NCI-H1417 treated with DMSO at 0.1 percent for 48 hours (cell line): ENCODE measurements at regions not wholly inside any gene's neighbourhood (a gene's known extent, or its start where the extent isn't known, plus 50 kb on each side); places are given as distances from the start of the nearest gene placed in this dataset.

Experiments used
- DNase-seq: peaks from one replicate; lab custom pipeline; 2025; lab: John Stamatoyannopoulos, UW

DNA sequence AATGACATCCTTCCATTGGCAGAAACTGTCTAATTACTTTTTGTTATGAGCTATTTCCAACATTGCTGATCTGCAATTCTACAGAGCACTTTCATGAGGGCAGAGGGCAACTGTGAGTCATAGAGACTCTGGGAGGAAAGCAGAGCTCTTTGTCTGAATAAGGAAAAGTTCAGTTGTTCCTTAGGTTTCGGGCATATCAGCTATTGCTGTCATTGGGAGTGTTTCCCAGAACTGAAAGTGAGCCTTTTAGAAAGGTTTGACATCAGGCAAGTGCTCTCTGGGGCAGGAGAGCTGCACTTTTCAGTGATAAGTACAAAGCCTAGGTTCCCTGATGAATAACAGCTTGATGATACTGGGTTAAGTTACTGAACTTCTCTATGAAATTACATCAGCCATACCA is 119.2 kb upstream of the EDNRA start:
- no peak for DNase-seq

DNA sequence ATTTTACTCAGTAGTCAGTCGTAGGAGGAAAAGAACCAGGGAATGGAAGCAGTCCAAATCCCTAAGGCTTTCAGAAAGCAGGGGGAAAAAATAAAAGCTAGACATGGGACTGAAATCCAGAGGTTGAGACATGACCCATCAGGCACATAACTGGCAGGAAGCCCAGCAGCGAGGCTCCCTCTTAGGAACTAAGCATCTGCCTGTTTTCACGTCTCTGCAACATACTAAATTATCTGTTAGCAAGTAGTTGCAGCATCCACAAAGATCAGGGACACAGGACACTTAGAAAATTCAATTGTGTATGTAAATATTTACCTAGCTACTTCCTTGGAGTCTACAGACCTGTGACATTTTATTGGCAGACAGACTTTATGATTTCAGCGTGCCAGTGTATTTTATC is 118.0 kb upstream of the EDNRA start:
- no peak for DNase-seq

- no peak for DNase-seq
Observed at GRCh38 chr4:147363514-147363913, 117.4 kb upstream of the EDNRA start.

DNA sequence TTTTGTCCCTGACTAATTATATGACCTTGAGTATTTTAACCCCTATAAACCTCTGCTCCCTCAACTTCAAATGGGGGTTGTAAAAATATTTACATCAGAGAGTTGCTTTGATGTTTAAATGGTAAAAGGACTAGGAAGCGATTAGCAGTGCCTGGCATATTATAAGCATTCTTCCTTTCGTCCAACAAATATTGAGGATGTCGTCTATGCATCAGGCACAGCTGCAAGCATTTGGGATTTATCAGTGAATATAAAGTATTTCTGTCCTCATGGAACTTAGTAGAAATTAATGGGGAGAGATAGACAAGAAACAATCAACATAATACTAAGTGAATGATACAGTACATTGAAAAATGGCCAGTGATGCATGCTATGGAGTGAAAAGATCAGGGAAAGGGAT is 115.5 kb upstream of the EDNRA start:
- no peak for DNase-seq

GRCh38 chr4:147366164-147366563 is 114.7 kb upstream of the EDNRA start:
- DNase-seq: no peak

GRCh38 chr4:147367891-147368290 is 113.0 kb upstream of the EDNRA start:
- no peak for DNase-seq

DNA sequence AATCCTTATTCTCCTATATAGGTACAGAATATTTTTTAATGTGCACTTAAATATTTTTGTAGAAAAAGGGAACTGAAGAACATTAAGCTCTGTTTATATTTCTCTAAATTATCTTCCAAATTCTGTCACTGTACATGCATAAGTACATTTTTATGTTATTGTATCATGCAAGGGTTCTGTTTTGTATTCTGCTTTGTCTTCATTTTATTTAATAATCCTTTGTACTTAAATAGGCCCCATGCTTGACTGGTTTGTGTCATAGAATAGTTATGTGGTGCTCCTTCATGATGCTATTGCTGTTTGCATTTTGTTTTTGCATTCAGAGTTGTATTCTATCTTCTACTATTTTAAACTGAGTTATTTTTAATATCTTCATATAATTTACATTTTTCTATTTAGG is 111.9 kb upstream of the EDNRA start:
- DNase-seq: no peak

- no peak for DNase-seq
Observed at GRCh38 chr4:147370473-147370872, 110.4 kb upstream of the EDNRA start.

- no peak for DNase-seq
Observed at GRCh38 chr4:147370881-147371280, 110.0 kb upstream of the EDNRA start.

DNA sequence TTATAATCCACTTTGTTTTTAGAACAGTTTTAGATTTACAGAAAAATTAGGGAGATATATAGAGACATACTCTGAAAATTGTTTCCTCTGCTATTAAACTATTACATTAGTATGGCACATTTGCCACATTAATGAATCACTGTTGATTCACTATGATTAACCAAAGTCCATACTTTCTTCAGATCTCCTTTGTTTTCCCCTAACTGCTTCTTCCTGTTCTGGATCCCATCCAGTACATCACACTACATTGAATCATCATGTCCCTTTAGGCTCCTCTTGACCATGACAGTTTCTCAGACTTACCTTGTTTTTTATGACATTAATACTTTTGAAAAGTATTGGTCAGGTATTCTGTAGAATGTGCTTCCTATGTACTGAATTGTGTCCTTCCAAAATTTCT is 109.2 kb upstream of the EDNRA start:
- DNase-seq: no peak

DNA sequence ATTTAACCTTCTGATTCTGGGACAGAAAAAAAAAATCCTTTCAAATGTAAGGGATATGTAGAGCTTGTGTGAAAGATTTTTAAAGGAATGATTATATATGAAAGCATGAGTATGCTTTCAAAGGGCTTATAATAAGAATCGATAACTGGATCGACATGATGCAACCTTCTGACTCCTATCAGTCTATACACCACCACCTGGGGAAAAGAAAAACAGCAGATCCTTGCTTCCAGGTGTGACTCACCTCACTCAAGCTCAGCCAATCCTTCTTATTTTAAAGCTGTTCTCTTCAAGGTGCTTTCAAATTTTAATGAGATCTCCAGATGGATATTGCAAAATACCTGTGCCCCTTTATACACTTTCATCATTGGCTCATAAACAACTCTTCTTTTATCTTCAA is 102.1 kb upstream of the EDNRA start:
- DNase-seq: no peak

DNA sequence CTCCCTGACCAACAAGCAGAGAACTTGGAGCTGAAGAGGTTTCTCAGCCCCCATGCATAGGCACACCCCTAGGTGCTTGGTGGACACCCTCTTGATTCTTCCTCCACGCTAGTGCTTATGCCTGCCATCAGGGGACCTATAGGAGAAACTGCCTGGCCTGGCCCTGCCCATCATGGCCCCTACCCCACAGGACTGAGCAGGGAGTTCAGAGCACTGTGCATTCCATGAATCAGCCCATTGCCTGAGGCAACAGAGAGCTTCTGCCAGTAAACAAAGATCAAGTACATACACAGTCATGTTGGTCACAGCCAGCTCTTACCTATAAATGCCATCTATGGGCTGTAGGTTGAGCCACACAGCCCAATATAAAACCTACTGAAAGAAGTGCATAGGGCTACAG is 99.1 kb upstream of the EDNRA start:
- no peak for DNase-seq

GRCh38 chr4:147388018-147388417 is 92.9 kb upstream of the EDNRA start:
- no peak for DNase-seq

DNA sequence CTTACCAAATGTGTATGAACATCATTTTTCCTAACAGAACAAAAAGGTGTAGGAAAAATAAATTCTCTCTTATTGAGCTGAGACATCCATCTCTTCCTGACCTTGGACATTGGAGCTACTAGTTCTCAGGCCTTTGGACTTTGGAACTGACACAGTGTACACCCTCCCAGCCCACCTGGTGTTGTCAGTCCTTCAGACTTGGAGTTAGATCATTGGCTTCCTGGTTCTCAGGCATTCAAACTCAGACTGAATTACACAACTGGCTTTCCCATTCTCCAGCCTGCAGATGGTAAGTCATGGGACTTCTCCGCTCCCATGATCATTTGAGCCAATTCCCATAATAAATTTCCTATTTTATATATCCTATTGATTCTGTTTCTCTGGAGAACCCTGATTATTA is 84.8 kb upstream of the EDNRA start:
- no peak for DNase-seq

GRCh38 chr4:147398556-147398955 is 82.3 kb upstream of the EDNRA start:
- no peak for DNase-seq

DNA sequence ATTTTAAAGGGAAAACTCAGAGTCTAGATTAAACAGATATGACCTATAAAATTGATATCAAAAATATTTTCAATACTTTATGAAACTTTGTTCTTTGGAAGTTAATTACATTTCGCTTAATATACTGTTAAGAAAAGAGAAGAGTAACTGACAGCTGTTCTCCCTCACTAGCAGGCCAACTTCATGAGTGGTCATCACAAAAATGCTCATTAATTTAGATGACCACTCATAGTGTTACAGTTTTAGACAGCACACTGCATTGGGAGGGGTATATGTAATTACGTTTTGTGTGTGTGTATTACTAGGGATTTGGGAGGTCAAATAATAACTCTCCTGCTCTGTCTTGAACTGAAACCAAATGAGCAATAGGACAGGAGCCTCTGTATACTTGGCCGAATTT is 80.2 kb upstream of the EDNRA start:
- DNase-seq: no peak

GRCh38 chr4:147401221-147401620 is 79.7 kb upstream of the EDNRA start:
- DNase-seq: no peak

GRCh38 chr4:147407261-147408045 is 73.4 kb upstream of the EDNRA start:
- no peak for DNase-seq

- DNase-seq: no peak
Observed at GRCh38 chr4:147408189-147408588, 72.7 kb upstream of the EDNRA start.

- DNase-seq: no peak
Observed at GRCh38 chr4:147409350-147409749, 71.5 kb upstream of the EDNRA start.

- no peak for DNase-seq
Observed at GRCh38 chr4:147418226-147418625, 62.7 kb upstream of the EDNRA start.

DNA sequence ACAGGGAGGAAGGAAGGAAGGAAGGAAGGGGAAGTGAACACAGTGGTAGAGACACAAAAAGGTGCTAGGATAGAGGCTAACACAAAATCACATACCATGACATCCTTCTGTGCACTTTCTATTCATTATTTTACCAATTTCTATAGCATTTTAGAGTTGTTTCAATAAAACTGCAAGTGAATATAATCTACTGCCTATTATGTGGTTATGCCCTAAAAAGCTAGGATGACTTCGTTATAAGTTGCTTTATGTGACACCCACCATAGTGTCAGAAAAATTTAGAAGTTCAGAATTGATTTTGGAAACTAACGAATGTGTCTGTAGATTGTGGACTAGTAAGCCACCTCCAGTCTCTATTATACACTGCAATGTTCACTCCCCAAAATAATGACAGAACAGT is 59.4 kb upstream of the EDNRA start:
- DNase-seq: no peak

- DNase-seq: no peak
Observed at GRCh38 chr4:147423229-147423628, 57.7 kb upstream of the EDNRA start.

GRCh38 chr4:147425019-147425418 is 55.9 kb upstream of the EDNRA start:
- no peak for DNase-seq
